Hematopoietic multipotent progenitor cell treated with erythropoietin and hydrocortisone succinate and interleukin-3 and kit ligand, for 8 days (in vitro differentiated cells): ENCODE measurements at regions not wholly inside any gene's neighbourhood (a gene's known extent, or its start where the extent isn't known, plus 50 kb on each side); places are given as distances from the start of the nearest gene placed in this dataset.

Source experiments
- DNase-seq: peaks from one replicate; pipeline ENCODE4 v3.0.0-alpha.2; 2015

DNA sequence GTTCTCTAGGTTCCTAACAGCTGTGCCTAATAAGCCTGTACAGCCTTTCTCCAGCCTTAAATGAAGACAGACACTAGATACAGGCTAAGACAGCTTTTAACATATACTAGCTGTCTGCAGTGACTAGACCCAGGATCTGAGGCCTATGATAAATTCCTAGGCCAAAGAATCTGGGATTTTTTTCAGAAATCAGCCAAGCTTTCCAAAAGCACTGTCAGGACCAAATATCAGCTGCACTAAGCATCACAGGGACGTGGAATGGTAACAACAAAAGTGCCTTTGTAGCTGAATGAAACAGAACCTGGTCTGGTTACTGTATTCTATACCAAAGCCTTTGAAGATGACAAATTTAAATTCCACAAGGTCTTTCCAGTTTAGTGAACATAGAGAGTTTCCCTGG lies 77.9 kb upstream of the DOCK9 start:
- DNase-seq, result no peak

GRCh38 chr13:99056381-99057014 lies 78.6 kb upstream of the DOCK9 start:
- DNase-seq, result no peak

DNA sequence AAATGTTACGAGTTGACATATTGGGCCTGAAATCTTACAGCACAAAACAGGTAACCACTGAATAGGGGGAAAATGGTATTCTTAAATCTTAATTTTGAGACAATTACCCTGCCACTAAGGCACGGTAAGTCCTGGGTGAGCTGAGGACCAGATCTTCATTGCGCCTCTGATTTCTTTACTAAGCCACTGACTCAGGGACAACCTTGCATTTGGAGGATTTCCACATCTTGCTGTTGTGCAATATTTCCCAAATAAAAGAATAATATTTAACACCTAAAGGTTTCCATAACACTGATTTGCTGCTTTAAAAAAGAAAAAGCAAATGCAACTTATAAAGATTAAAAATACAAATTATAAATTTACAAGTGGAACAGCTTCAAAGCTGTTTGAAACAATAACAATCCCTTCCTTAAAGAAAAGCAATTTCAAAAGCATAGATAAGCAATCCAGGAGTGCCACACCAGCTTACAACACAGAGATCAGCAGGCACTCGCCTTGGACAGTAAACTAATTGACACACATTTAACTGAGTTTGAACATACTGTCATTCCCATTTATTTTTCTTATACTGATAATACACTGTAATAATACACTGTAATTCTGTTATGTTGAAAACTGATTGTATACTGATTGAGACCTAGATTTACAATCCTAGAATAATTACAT lies 79.6 kb upstream of the DOCK9 start:
- no peak for DNase-seq

DNA sequence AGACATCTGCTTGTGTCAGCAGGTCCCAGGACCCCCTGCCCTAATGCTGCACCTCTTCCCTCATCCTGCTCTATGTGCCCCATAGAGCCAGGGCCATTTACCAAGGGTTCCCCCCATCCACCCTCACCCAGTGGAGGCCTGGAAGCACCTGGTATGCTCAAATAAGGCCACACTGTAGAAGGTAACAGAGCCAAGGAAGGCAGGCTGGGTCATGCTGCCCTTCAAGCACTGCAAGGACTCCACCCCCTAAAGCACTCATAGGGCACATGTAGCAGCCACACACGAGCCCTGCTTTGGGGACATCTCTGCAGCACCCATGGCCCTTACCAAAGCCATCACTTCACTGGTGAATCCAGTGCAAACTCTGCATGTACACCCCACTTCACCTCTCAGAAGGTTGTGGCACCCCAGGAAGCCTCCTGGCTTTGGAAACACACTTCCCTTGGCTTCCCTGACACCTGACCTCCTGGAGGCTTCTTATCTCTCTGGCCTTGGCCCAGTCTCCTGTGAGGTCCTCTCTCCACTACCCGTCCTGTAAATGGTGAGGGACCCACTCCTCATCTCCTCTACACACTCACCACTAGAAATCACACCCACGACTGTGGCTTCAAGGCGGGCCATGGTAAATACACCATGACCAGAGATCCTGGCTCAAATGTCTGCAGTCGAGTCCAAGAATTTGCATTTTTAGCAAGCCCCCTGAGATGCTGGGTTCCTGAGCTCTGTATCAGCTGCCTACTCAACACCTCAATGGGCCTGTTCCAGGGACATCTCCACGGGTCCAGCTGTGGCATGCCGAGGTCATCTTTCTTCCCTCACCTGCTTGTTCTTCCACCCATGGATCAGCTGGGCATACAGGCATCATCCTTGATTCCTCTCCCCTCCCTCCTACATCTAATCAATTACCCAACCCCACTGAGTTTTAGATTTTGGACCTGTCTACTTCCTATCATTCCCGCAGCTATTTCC lies 80.9 kb upstream of the DOCK9 start:
- no peak for DNase-seq

GRCh38 chr13:99059498-99060075 lies 81.7 kb upstream of the DOCK9 start:
- DNase-seq, result no peak

- DNase-seq, result no peak
Measured at GRCh38 chr13:99061411-99061810, 83.5 kb upstream of the DOCK9 start.

GRCh38 chr13:99062593-99062992 lies 84.7 kb upstream of the DOCK9 start:
- DNase-seq, result no peak

GRCh38 chr13:99063178-99063577 lies 85.3 kb upstream of the DOCK9 start:
- DNase-seq, result no peak

- DNase-seq, result no peak
Measured at GRCh38 chr13:99063952-99064351, 86.1 kb upstream of the DOCK9 start.

- no peak for DNase-seq
Measured at GRCh38 chr13:99064624-99065234, 86.9 kb upstream of the DOCK9 start.

DNA sequence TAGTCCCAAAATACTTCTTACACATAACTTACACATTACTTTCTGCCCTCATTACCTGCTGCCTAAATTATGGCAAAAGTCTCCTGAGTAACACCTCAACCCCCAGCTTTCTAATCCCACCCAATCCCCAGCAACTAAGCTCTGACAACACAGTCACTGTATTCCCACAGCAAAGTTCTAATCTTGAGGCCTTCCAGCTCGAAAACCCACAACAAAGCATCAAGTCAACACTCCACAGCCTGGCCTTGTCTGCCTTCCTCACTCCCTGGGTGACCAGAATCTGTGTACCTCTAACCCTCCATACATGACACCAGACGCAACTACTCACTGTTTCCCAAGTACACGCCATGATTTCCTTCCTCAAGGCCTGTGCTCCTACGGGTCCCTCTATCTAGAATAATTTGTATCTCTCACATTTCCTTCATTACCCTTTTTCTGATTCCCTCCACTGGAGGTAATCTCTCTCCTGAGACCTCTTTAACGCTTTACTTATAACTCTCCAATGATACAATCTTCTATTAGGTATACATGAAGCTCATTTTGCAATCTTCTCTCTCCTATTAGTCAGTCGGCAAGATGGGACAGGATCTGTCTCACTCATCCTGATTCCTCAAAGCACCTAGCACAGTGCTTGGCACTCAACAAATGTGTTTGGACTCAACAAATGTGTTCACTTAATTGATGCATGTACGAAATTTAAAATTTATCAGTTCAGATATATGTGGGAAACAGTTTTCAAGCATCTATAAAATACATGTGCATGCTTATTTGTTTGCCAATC lies 87.6 kb upstream of the DOCK9 start:
- DNase-seq, result no peak

GRCh38 chr13:99066219-99066618 lies 88.4 kb upstream of the DOCK9 start:
- no peak for DNase-seq

DNA sequence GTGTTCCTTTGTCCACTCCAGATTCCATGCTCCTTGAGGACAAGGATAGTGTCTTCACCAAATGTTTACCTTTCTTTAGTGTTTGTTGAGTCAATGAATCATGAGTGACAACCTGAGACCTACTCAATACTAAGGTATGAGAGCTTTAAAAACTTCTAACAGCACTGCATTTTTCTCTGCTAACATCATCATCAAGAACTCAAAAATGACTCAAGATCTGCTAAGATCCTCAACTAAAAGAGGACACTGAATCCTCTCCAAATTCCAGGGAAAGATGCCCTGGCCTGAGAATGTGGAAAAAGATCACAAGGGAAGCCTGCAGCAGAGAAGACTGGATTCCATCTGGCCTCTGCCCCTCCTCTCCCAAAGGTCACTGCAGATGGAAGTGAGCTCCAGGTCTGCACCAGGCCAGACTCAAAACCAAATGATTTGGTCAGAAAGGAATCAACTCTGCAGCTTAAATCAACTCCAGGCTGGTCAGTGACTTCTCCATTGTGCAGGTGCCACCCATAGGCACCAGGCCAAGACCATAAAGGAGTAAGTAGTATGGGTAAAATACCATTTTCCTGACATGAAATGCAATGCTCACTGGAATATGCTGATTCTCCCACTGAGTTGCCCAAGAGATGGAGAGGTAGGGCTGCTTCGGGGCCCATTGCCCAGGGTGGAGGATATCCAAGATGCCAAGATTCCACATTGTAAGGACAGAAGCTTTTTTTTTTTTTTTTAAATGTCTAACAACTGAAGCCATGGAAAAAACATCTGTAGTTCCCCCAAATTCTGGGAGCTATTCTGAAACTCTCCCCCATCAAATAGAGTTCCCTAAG lies 89.5 kb upstream of the DOCK9 start:
- DNase-seq, result no peak

DNA sequence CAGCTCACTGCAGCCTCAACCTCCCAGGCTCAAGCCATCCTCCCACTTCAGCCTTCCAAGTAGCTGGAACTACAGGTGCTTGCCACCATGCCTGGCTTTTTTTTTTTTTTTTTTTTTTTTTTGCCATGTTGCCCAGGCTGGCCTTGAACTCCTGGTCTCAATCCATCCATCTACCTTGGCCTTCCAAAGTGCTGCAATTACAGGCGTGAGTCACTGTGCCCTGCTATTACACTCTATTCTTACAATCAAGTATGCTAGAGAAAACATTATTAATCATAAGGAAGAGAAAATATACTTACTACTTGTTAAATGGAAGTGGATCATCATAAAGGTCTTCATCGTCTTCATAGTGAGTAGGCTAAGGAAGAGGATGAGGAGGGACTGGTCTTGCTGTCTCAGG lies 93.3 kb upstream of the DOCK9 start:
- DNase-seq, result no peak

GRCh38 chr13:99071666-99072065 lies 93.8 kb upstream of the DOCK9 start:
- DNase-seq, result no peak

DNA sequence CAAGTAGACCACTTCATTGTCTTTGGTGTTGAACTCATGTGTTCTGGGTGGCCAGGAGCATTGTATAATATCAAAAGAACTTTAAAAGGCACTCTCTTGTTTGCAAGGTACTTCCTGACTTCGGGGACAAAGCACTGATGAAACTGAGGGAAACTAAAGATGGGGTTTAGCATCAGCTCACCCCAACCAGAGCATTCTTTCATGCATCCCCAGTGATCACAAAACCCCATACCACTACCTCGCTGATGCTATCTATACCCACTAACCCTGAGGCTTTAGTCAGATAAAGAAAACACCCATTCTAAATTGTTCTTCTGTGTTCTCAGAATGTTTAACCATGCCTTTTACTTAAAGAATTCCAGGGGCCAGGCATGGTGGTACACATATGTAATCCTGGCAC lies 94.5 kb upstream of the DOCK9 start:
- DNase-seq, result no peak

DNA sequence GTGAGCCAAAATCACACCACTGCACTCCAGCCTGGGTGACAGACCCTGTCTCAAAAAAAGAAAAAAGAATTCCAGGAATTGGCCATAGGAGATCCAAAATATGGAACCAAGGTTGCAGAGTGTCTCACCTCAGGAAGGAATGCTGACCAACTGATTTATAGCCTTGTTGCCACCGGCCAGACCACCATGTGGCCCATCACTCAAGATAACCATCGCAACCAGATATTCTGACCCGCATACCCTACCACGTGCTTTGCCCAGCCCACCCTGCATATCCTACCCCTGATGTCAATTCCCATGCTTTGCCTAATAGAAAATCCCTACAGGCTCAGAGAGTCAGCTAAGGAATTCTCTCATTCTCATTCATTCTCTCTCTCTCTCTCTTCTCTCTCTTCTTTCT lies 95.1 kb upstream of the DOCK9 start:
- DNase-seq, result no peak

- DNase-seq, result no peak
Measured at GRCh38 chr13:99074693-99075092, 96.8 kb upstream of the DOCK9 start.

DNA sequence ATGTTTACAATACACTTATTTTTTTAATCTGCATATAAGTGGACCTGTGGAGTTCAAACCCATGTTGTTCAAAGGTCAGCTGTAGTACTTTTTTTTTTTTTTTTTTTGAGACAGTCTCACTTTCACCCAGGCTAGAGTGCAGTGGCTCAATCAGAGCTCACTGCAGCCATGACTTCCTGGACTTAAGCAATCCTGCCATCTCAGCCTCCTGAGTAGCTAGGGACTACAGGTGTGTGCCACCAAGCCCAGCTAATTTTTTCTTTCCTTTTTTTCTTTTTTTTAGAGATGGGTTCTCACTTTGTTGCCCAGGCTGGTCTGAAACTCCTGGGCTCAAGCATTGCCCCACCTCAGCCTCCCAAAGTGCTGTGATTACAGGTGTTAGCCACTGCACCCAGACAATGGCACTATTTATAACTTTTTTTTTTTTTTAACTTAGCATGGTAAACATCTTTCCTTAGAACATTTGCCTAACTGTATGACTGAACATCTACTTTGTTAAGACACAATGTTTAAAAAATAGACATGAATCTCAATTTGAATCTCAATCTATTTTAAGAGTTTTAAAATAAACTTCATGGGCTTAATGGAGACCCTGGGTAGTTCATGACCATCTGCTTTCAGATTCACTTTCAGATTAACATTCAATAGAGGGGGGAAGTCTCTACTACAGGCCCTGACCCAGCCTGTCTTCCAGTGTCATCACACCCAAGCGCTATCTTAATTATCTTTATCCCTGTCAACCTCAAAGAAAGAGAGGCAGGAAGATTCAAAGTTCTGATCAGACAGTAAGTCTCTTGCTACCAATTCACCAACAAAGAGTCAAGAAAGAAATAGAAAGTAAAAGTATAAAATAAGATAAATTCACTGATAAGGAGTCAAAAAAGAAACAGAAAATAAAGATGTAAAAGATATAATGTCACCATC lies 97.7 kb upstream of the DOCK9 start:
- no peak for DNase-seq
